ENCODE measurements at regions not wholly inside any gene's neighbourhood (a gene's known extent, or its start where the extent isn't known, plus 50 kb on each side); places are given as distances from the start of the nearest gene placed in this dataset.

- DNase-seq (ENCODE audit: low read depth): no peak
- H3K4me3 ChIP-seq (ENCODE audit: control insufficient read depth, low read depth, low read length): no peak overlapping the region
- TF ChIP-seq CTCF (conservative IDR thresholded peaks at IDR 0.05; ENCODE audit: control insufficient read depth, insufficient read depth, low read depth, low read length): no peak
These were observed 755.8 kb upstream of the PIK3C3 start for GRCh38 chr18:41199212-41199611.

- no peak for DNase-seq (ENCODE audit: low read depth)
- no peak for TF ChIP-seq CTCF (conservative IDR thresholded peaks at IDR 0.05; ENCODE audit: control insufficient read depth, insufficient read depth, low read depth, low read length)
These were observed 757.1 kb upstream of the PIK3C3 start for GRCh38 chr18:41197967-41198366.

GRCh38 chr18:41170346-41170745 lies 784.7 kb upstream of the PIK3C3 start:
- TF ChIP-seq CTCF (conservative IDR thresholded peaks at IDR 0.05; ENCODE audit: control insufficient read depth, insufficient read depth, low read depth, low read length): no peak
- no peak for DNase-seq (ENCODE audit: low read depth)
- no peak overlapping the region for H3K4me3 ChIP-seq (ENCODE audit: control insufficient read depth, low read depth, low read length)

More at GRCh38 chr18:41197967-41198366, 757.1 kb upstream of the PIK3C3 start:
- H3K4me3 ChIP-seq (ENCODE audit: control insufficient read depth, low read depth, low read length): no peak overlapping the region

- TF ChIP-seq CTCF (conservative IDR thresholded peaks at IDR 0.05; ENCODE audit: control insufficient read depth, insufficient read depth, low read depth, low read length): no peak
- no peak overlapping the region for H3K4me3 ChIP-seq (ENCODE audit: control insufficient read depth, low read depth, low read length)
- DNase-seq (ENCODE audit: low read depth): no peak
These were observed 789.4 kb upstream of the PIK3C3 start for GRCh38 chr18:41165625-41166024.

GRCh38 chr18:41162781-41163180 lies 792.3 kb upstream of the PIK3C3 start:
- no peak overlapping the region for H3K4me3 ChIP-seq (ENCODE audit: control insufficient read depth, low read depth, low read length)
- no peak for DNase-seq (ENCODE audit: low read depth)
- TF ChIP-seq CTCF (conservative IDR thresholded peaks at IDR 0.05; ENCODE audit: control insufficient read depth, insufficient read depth, low read depth, low read length): no peak

- no peak for TF ChIP-seq CTCF (conservative IDR thresholded peaks at IDR 0.05; ENCODE audit: control insufficient read depth, insufficient read depth, low read depth, low read length)
- no peak overlapping the region for H3K4me3 ChIP-seq (ENCODE audit: control insufficient read depth, low read depth, low read length)
- DNase-seq (ENCODE audit: low read depth): no peak
These were observed 792.8 kb upstream of the PIK3C3 start for GRCh38 chr18:41162191-41162590.

All from fibroblast of mammary gland (primary cell).